Activated naive CD4-positive, alpha-beta T cell (primary cell): ENCODE measurements at regions not wholly inside any gene's neighbourhood (a gene's known extent, or its start where the extent isn't known, plus 50 kb on each side); places are given as distances from the start of the nearest gene placed in this dataset.
A peak's percentile ranks its signal among the peaks of the same experiment; 100 is the strongest.

ENCODE experiments used
- DNase-seq, 4 experiments: peaks; one replicate each; lab custom pipeline; 2025; lab: John Stamatoyannopoulos, UW

- DNase-seq: no peak
These were observed 1165.3 kb downstream of the TBC1D22A start for GRCh38 chr22:47927648-47928210.

GRCh38 chr22:47923011-47923427, 1160.6 kb downstream of the TBC1D22A start:
- DNase-seq: no peak

- no peak for DNase-seq
These were observed 1159.5 kb downstream of the TBC1D22A start for GRCh38 chr22:47921906-47922305.

GRCh38 chr22:47920380-47920959, 1158.0 kb downstream of the TBC1D22A start:
- no peak for DNase-seq

GRCh38 chr22:47919893-47920292, 1157.4 kb downstream of the TBC1D22A start:
- DNase-seq: no peak

GRCh38 chr22:47919001-47919441, 1156.6 kb downstream of the TBC1D22A start:
- DNase-seq: no peak

- DNase-seq: peak in 2 of 4 experiments; percentile 5 to 11
These were observed 1155.9 kb downstream of the TBC1D22A start for GRCh38 chr22:47918276-47918921.

- DNase-seq: no peak
These were observed 1152.1 kb downstream of the TBC1D22A start for GRCh38 chr22:47914481-47915097.

- no peak for DNase-seq
These were observed 1140.3 kb downstream of the TBC1D22A start for GRCh38 chr22:47902646-47903180.

- DNase-seq: no peak
These were observed 1139.5 kb downstream of the TBC1D22A start for GRCh38 chr22:47901911-47902310.

GRCh38 chr22:47899894-47900293, 1137.4 kb downstream of the TBC1D22A start:
- no peak for DNase-seq

GRCh38 chr22:47898946-47899345, 1136.5 kb downstream of the TBC1D22A start:
- no peak for DNase-seq

GRCh38 chr22:47891609-47892008, 1129.2 kb downstream of the TBC1D22A start:
- no peak for DNase-seq

- no peak for DNase-seq
These were observed 1126.4 kb downstream of the TBC1D22A start for GRCh38 chr22:47888817-47889216.

- no peak for DNase-seq
These were observed 1122.3 kb downstream of the TBC1D22A start for GRCh38 chr22:47884775-47885174.

GRCh38 chr22:47884200-47884599, 1121.8 kb downstream of the TBC1D22A start:
- no peak for DNase-seq

GRCh38 chr22:47883757-47884156, 1121.3 kb downstream of the TBC1D22A start:
- no peak for DNase-seq

- no peak for DNase-seq
These were observed 1116.9 kb downstream of the TBC1D22A start for GRCh38 chr22:47879346-47879745.

- DNase-seq: no peak
These were observed 1116.0 kb downstream of the TBC1D22A start for GRCh38 chr22:47878460-47878859.

GRCh38 chr22:47872761-47873535, 1110.5 kb downstream of the TBC1D22A start:
- no peak for DNase-seq

GRCh38 chr22:47865626-47866025, 1103.2 kb downstream of the TBC1D22A start:
- DNase-seq: no peak

- no peak for DNase-seq
These were observed 1099.9 kb downstream of the TBC1D22A start for GRCh38 chr22:47862394-47862793.
